IPS DF 4.7 (cell line): ENCODE measurements at regions not wholly inside any gene's neighbourhood (a gene's known extent, or its start where the extent isn't known, plus 50 kb on each side); places are given as distances from the start of the nearest gene placed in this dataset.
"Not testable (repeated sequence)": the region's sequence is repeated elsewhere in the genome, so short reads cannot be mapped to it uniquely, and the experiment has no call there.

Experiments
- DNase-seq: peaks from one replicate; pipeline ENCODE4 v3.0.0-alpha.2; 2013; ENCODE audit warnings: low spot score; ENCODE audit errors: extremely low read depth

- DNase-seq, result no peak
These were observed 70.4 kb downstream of the TDRD15 start for GRCh38 chr2:21194147-21194546.

GRCh38 chr2:21194858-21195271, 71.1 kb downstream of the TDRD15 start:
- DNase-seq, result no peak

- DNase-seq, result no peak
These were observed 71.6 kb downstream of the TDRD15 start for GRCh38 chr2:21195326-21195725.

GRCh38 chr2:21198637-21199036, 74.9 kb downstream of the TDRD15 start:
- DNase-seq, result no peak

GRCh38 chr2:21203976-21204375, 80.2 kb downstream of the TDRD15 start:
- DNase-seq, result no peak

GRCh38 chr2:21214085-21214484, 90.3 kb downstream of the TDRD15 start:
- not testable (repeated sequence) for DNase-seq

GRCh38 chr2:21217442-21217841, 93.7 kb downstream of the TDRD15 start:
- no peak for DNase-seq

GRCh38 chr2:21220930-21221329, 97.2 kb downstream of the TDRD15 start:
- no peak for DNase-seq

GRCh38 chr2:21223618-21224017, 99.8 kb downstream of the TDRD15 start:
- no peak for DNase-seq

- no peak for DNase-seq
These were observed 104.5 kb downstream of the TDRD15 start for GRCh38 chr2:21228041-21228895.

GRCh38 chr2:21229302-21229701, 105.5 kb downstream of the TDRD15 start:
- no peak for DNase-seq

GRCh38 chr2:21230140-21230539, 106.4 kb downstream of the TDRD15 start:
- no peak for DNase-seq

- no peak for DNase-seq
These were observed 108.2 kb downstream of the TDRD15 start for GRCh38 chr2:21231985-21232384.

GRCh38 chr2:21233194-21233593, 109.4 kb downstream of the TDRD15 start:
- DNase-seq, result no peak

GRCh38 chr2:21234001-21234400, 110.2 kb downstream of the TDRD15 start:
- no peak for DNase-seq

GRCh38 chr2:21234464-21235120, 110.8 kb downstream of the TDRD15 start:
- DNase-seq, result no peak

- not testable (repeated sequence) for DNase-seq
These were observed 116.0 kb downstream of the TDRD15 start for GRCh38 chr2:21239749-21240148.

GRCh38 chr2:21244161-21244560, 120.4 kb downstream of the TDRD15 start:
- no peak for DNase-seq

GRCh38 chr2:21245565-21245964, 121.8 kb downstream of the TDRD15 start:
- no peak for DNase-seq

GRCh38 chr2:21249367-21249766, 125.6 kb downstream of the TDRD15 start:
- DNase-seq, result no peak

- no peak for DNase-seq
These were observed 126.9 kb downstream of the TDRD15 start for GRCh38 chr2:21250673-21251072.

- DNase-seq, result no peak
These were observed 127.6 kb downstream of the TDRD15 start for GRCh38 chr2:21251216-21251980.
